HG03103 (cell line): ENCODE measurements at regions not wholly inside any gene's neighbourhood (a gene's known extent, or its start where the extent isn't known, plus 50 kb on each side); places are given as distances from the start of the nearest gene placed in this dataset.
"Not testable (repeated sequence)": the region's sequence is repeated elsewhere in the genome, so short reads cannot be mapped to it uniquely, and the experiment has no call there.

Experiments
- ATAC-seq: cut with Tn5 transposase; IDR thresholded peaks from one replicate; pipeline ENCODE4 v1.9.1; 2021; ENCODE audit warnings: low read depth; ENCODE audit not compliant: unreplicated experiment

GRCh38 chr13:34719060-34719875 is 222.8 kb upstream of the NBEA start:
- ATAC-seq = no peak

GRCh38 chr13:34720618-34721017 is 221.5 kb upstream of the NBEA start:
- no peak for ATAC-seq

GRCh38 chr13:34721631-34722595 is 220.2 kb upstream of the NBEA start:
- ATAC-seq = no peak

- ATAC-seq = no peak
Observed at GRCh38 chr13:34722922-34723321, 219.1 kb upstream of the NBEA start.

GRCh38 chr13:34730961-34731360 is 211.1 kb upstream of the NBEA start:
- no peak for ATAC-seq

GRCh38 chr13:34731486-34731885 is 210.6 kb upstream of the NBEA start:
- no peak for ATAC-seq

- ATAC-seq = no peak
Observed at GRCh38 chr13:34733721-34734120, 208.3 kb upstream of the NBEA start.

- no peak for ATAC-seq
Observed at GRCh38 chr13:34734932-34735331, 207.1 kb upstream of the NBEA start.

- no peak for ATAC-seq
Observed at GRCh38 chr13:34738254-34738992, 203.6 kb upstream of the NBEA start.

- not testable (repeated sequence) for ATAC-seq
Observed at GRCh38 chr13:34747056-34747455, 195.0 kb upstream of the NBEA start.

GRCh38 chr13:34747507-34747906 is 194.6 kb upstream of the NBEA start:
- no peak for ATAC-seq

GRCh38 chr13:34748073-34748472 is 194.0 kb upstream of the NBEA start:
- no peak for ATAC-seq

- ATAC-seq = no peak
Observed at GRCh38 chr13:34748596-34748995, 193.5 kb upstream of the NBEA start.

GRCh38 chr13:34749046-34749445 is 193.0 kb upstream of the NBEA start:
- ATAC-seq = no peak

GRCh38 chr13:34750078-34750931 is 191.8 kb upstream of the NBEA start:
- ATAC-seq = no peak

GRCh38 chr13:34751044-34751443 is 191.0 kb upstream of the NBEA start:
- ATAC-seq = no peak

GRCh38 chr13:34751492-34751891 is 190.6 kb upstream of the NBEA start:
- no peak for ATAC-seq

- no peak for ATAC-seq
Observed at GRCh38 chr13:34752283-34752960, 189.6 kb upstream of the NBEA start.

GRCh38 chr13:34756136-34756535 is 185.9 kb upstream of the NBEA start:
- no peak for ATAC-seq
